ENCODE measurements at regions not wholly inside any gene's neighbourhood (a gene's known extent, or its start where the extent isn't known, plus 50 kb on each side); places are given as distances from the start of the nearest gene placed in this dataset.
A peak's percentile ranks its signal among the peaks of the same experiment; 100 is the strongest.
"Not testable (repeated sequence)": the region's sequence is repeated elsewhere in the genome, so short reads cannot be mapped to it uniquely, and the experiment has no call there.

- DNase-seq: peak; percentile 21
Observed at GRCh38 chr13:50131920-50132903, 117.0 kb downstream of the KCNRG start.

GRCh38 chr13:50132904-50133357 is 117.7 kb downstream of the KCNRG start:
- DNase-seq: no peak

- no peak for DNase-seq
Observed at GRCh38 chr13:50133358-50133953, 118.2 kb downstream of the KCNRG start.

DNA sequence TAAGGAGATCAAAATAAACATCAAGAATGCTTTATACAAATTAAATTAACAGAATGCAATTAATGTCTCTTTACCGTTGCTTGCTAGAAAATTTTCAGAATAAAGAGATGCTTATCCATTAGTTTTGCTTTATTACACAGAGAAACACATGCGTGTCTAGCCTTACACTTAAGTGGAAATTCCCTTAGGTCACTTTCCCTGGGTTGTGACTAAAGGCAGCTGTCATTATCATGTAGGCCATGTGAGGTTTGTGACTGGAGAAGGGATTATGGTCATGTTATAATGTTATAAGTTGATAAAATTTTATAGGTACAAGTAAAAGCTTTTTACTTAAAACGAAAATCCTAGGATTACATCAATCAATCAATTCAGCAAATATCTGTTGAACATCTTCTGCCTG is 121.0 kb downstream of the KCNRG start:
- no peak for DNase-seq

DNA sequence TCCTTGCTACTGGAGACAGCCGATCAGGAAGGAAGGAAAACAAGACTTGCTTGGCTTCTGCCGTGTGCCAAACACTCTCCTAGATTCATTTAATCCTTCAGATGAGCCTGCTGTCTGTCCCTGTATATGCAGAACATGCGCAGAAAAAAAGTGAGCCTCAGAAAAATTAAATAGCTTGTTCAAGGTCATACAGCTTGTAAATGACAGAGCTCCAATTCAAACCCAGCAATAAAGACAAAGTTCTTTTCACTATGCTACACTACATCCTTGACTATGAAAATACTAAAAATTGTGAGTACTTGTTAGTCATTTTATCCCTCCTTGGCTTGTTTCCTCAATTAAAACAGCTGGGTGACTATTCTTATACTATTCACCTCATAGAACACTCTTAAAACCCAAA is 121.4 kb downstream of the KCNRG start:
- no peak for DNase-seq

GRCh38 chr13:50139435-50139934 is 124.2 kb downstream of the KCNRG start:
- not testable (repeated sequence) for DNase-seq

DNA sequence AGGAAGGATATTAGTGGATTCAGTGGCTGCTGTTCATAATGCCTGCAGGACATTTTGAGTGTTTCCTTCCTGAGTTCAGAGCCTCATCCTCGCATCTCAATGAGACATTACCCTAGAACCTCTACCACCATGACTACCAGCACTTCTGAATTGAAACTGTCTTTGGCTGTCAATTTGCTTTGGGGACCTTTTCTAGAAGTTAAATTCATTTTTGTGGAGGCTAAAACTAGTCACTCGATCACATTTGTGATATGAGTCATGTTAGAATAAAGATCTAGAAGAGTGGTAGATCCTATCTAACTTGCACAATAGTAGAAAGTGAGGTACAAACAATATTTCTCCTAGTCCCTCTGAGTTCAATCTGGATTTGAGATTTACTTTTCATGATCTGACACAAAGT is 124.9 kb downstream of the KCNRG start:
- DNase-seq: no peak

DNA sequence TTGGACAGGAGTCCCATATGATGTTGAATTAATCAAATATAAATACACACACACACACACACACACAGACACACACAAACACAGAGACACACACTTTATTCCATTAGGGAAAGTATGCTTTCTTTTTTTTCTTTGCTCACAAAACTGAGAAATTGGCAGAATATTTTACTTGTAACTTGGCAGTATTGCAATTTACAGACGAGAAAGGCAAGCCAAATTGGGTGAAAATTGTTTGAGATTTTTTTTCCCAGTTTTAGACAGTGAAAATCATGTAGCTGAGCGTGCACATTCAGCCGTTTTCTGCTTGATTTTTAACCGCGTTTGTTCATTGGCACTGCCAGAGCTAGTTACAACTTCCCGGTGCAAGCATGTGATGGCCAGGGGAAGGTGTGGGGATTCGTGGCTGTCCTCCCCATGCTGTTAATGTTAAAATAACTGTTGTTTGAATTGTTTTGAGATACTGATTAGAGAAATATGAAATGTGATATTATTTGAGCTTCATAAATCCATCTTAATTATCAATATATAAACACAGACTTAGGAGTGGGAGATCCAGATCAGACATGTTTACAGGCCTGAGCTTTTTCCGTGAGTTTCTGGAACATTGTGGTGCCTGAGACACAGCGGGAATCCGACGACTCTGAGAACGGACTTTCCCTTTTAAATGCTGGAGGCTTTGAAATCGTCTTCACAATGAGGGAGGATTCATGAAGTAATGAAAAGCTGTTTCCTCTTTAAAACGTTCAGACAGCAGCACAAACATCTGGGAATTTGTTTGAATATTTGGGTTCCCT is 125.5 kb downstream of the KCNRG start:
- DNase-seq: no peak

DNA sequence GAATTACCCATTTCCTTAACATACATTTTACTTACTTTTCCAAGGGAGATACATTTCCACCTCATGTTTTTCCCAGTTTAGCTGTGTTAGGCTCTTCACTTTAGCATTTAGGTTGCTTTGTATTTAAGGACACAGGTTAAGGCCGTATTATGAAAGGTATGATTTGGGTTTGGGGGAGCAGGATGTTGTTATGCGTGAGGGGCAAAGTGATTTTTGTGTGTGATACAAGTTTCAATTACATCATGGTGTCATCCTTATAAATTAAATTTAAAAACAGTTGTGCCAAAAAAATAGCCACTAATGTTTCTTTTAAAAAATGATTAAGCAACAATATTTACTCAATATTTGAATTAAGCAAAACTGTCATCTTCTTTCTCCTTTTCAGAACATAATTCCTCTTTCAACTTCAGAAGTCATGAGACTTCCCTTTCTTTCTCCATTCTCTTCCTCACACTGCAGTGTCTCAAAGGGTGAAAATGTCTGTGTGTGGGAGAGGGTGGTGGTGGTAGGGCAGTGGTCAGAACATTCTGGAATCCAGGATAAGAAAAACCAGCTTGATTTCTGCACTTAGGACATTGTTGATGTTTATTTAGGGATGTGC is 126.2 kb downstream of the KCNRG start:
- DNase-seq: no peak

- no peak for DNase-seq
Observed at GRCh38 chr13:50144246-50145160, 129.3 kb downstream of the KCNRG start.

- DNase-seq: no peak
Observed at GRCh38 chr13:50149214-50149613, 134.0 kb downstream of the KCNRG start.

DNA sequence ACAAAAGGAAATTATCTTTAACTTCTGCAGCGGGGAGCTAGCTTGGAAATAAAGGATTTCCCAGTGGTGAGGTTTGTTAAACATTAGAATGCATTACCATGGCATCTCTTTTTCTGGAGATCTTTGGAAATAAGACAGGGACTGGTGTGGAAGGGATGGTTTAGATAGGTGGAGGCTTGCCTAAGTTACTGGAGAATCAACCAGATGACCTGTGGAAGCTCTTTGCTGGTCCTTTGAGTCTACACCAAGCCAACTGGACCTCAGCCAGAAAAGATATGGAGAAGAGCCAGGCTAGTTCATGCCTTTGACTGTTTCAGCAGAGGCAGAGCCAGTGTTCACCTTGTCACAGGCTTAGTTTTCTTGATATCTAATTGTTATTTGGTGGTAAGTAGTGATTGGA is 134.7 kb downstream of the KCNRG start:
- DNase-seq: no peak

DNA sequence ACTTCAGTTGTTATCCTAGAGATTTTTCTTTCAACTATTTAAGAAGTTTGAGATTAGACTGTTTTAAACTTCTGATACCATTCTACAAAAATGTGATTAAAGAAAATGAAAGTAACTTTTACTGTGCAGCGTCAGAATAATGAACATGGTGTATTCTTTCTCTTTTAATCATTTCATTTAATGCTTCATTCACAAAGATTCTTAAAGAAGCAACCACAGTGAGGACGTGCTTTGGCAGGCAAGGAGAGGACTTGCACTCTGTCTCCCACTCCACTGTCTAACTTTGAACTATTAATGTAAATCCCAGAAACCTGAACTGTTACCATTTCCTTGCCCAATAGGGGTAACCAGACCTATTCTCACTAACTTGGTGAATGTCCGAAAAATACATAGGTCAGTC is 137.0 kb downstream of the KCNRG start:
- DNase-seq: no peak

DNA sequence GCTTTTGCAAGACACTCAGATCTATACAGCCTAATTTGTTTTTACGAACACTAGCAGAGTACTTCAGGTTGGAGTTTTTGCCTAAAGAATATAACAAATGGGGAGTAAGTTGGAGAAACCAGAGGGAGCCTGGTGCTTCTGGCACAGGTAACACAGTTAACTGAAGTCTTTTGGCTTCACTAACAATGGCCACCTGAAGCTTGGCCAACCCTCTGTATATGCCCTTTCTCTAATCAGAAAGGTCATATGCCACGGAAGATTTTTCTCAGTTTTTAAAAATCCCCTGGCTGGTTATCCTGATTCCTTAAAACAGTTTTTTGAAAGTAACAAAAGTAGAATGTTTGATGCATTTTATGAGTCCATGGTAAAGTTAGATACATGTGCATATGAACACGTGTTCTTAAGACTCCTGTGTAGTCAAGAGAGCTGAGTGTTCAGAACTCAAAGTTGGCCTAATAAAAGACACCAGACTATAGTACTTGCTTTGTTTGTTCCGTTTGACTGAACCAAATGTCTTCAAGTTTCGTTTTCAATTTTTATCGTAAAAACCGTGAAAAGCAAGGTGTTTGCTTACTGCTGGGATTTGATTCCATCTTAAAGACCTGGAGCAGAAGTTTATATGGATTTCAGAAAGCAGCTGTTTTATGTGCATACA is 137.5 kb downstream of the KCNRG start:
- DNase-seq: no peak

GRCh38 chr13:50153401-50153800 is 138.2 kb downstream of the KCNRG start:
- no peak for DNase-seq

DNA sequence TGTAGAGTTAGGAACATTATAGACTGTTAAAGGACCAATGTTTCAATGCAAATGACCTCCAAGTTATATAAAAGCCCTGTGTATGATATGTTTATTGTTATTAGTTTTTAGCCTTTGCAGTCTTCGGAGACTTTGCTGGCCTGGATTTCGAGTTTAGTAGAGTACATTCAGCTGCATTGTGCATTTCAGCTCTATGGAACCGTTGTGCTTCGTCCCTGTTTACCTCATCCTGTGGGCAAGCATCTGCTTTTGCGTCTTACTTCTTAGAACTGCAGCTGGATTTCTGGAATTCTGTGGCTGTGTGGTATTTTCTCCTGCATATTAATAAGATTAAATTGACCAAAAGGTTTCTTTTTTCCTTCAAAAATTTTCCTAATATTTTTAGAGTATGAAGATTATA is 138.6 kb downstream of the KCNRG start:
- DNase-seq: no peak

- DNase-seq: no peak
Observed at GRCh38 chr13:50154697-50155096, 139.5 kb downstream of the KCNRG start.

DNA sequence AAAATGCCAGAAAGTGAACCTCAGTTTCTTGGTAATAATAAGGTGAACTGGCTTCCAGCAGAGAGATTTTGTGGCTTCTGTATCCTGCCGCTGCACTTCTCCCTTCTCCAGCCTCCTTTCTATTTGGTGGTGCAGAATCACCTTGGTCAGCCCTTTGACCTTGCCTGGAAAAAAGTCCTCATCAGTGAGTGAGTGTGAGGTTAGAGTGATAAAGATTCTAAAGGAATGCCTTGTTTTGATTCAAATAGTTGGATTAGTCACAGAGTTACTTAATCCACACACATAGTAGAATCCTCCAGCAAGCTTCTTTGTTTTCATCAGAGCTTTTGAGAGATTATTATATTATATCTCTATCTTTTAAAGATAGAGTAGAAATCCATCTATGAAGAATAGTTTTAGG is 140.9 kb downstream of the KCNRG start:
- DNase-seq: no peak

DNA sequence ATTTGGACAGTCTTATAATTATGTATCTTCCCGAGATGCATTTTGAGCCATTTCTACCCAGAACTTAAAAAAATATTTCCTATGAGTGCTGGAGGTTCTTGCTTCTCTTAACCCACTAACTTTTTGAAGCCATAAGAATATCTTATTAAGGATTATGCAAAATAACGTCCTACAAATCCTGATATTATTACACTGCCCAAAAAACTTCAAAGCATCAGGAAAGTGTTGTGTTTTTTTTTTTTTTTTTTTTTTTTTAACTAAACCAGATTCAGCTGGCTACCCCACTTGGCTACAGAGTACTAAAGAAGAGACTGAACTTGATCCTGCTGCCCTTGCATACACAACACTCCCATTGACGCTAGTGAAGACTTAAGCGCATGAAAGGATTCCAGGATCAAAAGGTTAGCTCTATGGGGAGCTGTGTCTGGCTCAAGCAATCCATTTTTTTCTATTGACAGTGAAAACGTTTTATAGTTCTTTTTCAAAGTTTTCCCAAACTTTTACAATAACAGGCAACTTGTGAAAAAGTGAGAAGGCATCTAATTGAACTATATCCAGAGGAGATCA is 141.4 kb downstream of the KCNRG start:
- no peak for DNase-seq

- DNase-seq: no peak
Observed at GRCh38 chr13:50158385-50159165, 143.3 kb downstream of the KCNRG start.

Data from stimulated activated CD4-positive, alpha-beta T cell treated with anti-CD3 and anti-CD28 coated beads, Interleukin-12 subunit alpha, Interleukin-12 subunit beta, amount 100 ng/mL, for 4 hours (primary cell).